Effector memory CD4-positive, alpha-beta T cell (primary cell): ENCODE measurements at regions not wholly inside any gene's neighbourhood (a gene's known extent, or its start where the extent isn't known, plus 50 kb on each side); places are given as distances from the start of the nearest gene placed in this dataset.

ENCODE experiments used
- DNase-seq, 3 donors: peaks; one replicate each; pipeline ENCODE4 v3.0.0-alpha.2; 2020
- H3K27ac ChIP-seq: 2 replicates; pipeline ENCODE4 v1.7.0; 2013; ENCODE audit warnings: mild to moderate bottlenecking, low read length, moderate library complexity; ENCODE audit not compliant: insufficient read depth, poor library complexity, severe bottlenecking
- H3K27me3 ChIP-seq: replicated peaks from 2 replicates; pipeline ENCODE4 v1.7.0; 2013; ENCODE audit warnings: mild to moderate bottlenecking, low read length; ENCODE audit not compliant: insufficient read depth, control insufficient read depth, poor library complexity, severe bottlenecking
- H3K36me3 ChIP-seq: 2 replicates; pipeline ENCODE4 v1.7.0; 2013; ENCODE audit warnings: mild to moderate bottlenecking, low read length, moderate library complexity; ENCODE audit not compliant: control insufficient read depth, insufficient read depth
- H3K4me1 ChIP-seq: 2 replicates; pipeline ENCODE4 v1.7.0; 2013; ENCODE audit warnings: low read length, mild to moderate bottlenecking; ENCODE audit not compliant: control insufficient read depth, insufficient read depth, poor library complexity, severe bottlenecking
- H3K4me3 ChIP-seq: 2 replicates; pipeline ENCODE4 v1.7.0; 2013; ENCODE audit warnings: low read length, low read depth, mild to moderate bottlenecking; ENCODE audit not compliant: insufficient read depth, poor library complexity, severe bottlenecking
- H3K9me3 ChIP-seq: 2 replicates; pipeline ENCODE4 v1.7.0; 2013; ENCODE audit warnings: mild to moderate bottlenecking, low read length, moderate library complexity; ENCODE audit not compliant: control insufficient read depth

- no peak overlapping the region for H3K27ac ChIP-seq
- H3K4me1 ChIP-seq = no peaks in the 10 kb centered on the region
- H3K9me3 ChIP-seq = no peaks in the 10 kb centered on the region
- no peaks in the 10 kb centered on the region for H3K36me3 ChIP-seq
- no peak for DNase-seq
- no peak overlapping the region for H3K4me3 ChIP-seq
- H3K27me3 ChIP-seq = peaks cover 4% of the 10 kb centered on the region
These were observed 206.9 kb downstream of the MELK start for GRCh38 chr9:36779582-36779981.

- no peak overlapping the region for H3K27ac ChIP-seq
- DNase-seq = no peak
- no peak overlapping the region for H3K4me3 ChIP-seq
- H3K4me1 ChIP-seq = no peaks in the 10 kb centered on the region
- H3K9me3 ChIP-seq = no peaks in the 10 kb centered on the region
- H3K27me3 ChIP-seq = peaks cover 4% of the 10 kb centered on the region
- no peaks in the 10 kb centered on the region for H3K36me3 ChIP-seq
These were observed 207.5 kb downstream of the MELK start for GRCh38 chr9:36780186-36780585.

GRCh38 chr9:36781533-36781932 is 208.8 kb downstream of the MELK start:
- no peaks in the 10 kb centered on the region for H3K9me3 ChIP-seq
- H3K27me3 ChIP-seq = peaks cover 4% of the 10 kb centered on the region
- no peak for DNase-seq

More at GRCh38 chr9:36781533-36781932, 208.8 kb downstream of the MELK start:
- Histone ChIP-seq H3K27ac (no peak overlapping the region), H3K4me1 (no peaks in the 10 kb centered on the region), H3K4me3 (no peak overlapping the region), H3K36me3 (no peaks in the 10 kb centered on the region)
